Kidney (tissue), 13 donors: ENCODE measurements at regions not wholly inside any gene's neighbourhood (a gene's known extent, or its start where the extent isn't known, plus 50 kb on each side); places are given as distances from the start of the nearest gene placed in this dataset.

Experiments
- DNase-seq, 5 donors: peaks; one replicate each; pipeline ENCODE4 v3.0.0-alpha.2; 2013 to 2020
- FAIRE-seq: peaks from 2 replicates; lab custom pipeline; 2012; peaks lifted over from hg19 to GRCh38; lab: Jason Lieb, UNC
- H3K27ac ChIP-seq, 2 donors: one replicate each; pipeline ENCODE4 v1.7.0; 2013; ENCODE audit warnings: low read depth in 2 of 2, low read length in 2 of 2, inconsistent platforms in 1 of 2
- H3K27me3 ChIP-seq: one replicate; pipeline ENCODE4 v1.7.1; 2013; ENCODE audit warnings: low read length, inconsistent platforms; ENCODE audit not compliant: control insufficient read depth, insufficient read depth
- H3K36me3 ChIP-seq, 3 donors: one replicate each; pipeline versions ENCODE4 v1.7.0 to v1.7.1; 2013; ENCODE audit warnings: low read length in 3 of 3, control low read depth in 1 of 3, inconsistent platforms in 1 of 3; ENCODE audit not compliant: insufficient read depth in 3 of 3, control insufficient read depth in 2 of 3
- H3K4me1 ChIP-seq, 3 donors: one replicate each; pipeline versions ENCODE4 v1.7.0 to v1.7.1; 2013; ENCODE audit warnings: low read length in 3 of 3, inconsistent platforms in 1 of 3, low read depth in 1 of 3; ENCODE audit not compliant: control insufficient read depth in 2 of 3, insufficient read depth in 2 of 3
- H3K4me3 ChIP-seq, 3 donors: one replicate each; pipeline versions ENCODE4 v1.7.0 to v1.8.1; 2013; ENCODE audit warnings: low read length in 3 of 3, control low read depth in 1 of 3, inconsistent platforms in 1 of 3
- H3K9ac ChIP-seq, 3 donors: one replicate each; pipeline versions ENCODE4 v1.7.0 to v1.7.1; 2013; ENCODE audit warnings: low read length in 3 of 3, control low read depth in 1 of 3, inconsistent platforms in 1 of 3
- H3K9me3 ChIP-seq, 3 donors: one replicate each; pipeline versions ENCODE4 v1.7.0 to v1.7.1; 2013; ENCODE audit warnings: low read length in 3 of 3, control low read depth in 1 of 3, inconsistent platforms in 1 of 3; ENCODE audit not compliant: control insufficient read depth in 2 of 3, insufficient read depth in 1 of 3
- intact Hi-C: fragments of 100-400 bp; cut with DNase I; formaldehyde crosslinking; loops from one replicate; pipeline ENCODE4 v1.11.1; 2022
- TF ChIP-seq, protein P1 (sequence below): IDR thresholded peaks from 3 replicates; pipeline ENCODE4 v1.5.1; 2012; ENCODE audit warnings: mild to moderate bottlenecking, moderate library complexity, borderline replicate concordance; ENCODE audit not compliant: insufficient read depth; ENCODE audit errors: extremely low read depth
- donor health status: control.
- donor health status: control.
- donor health status: control.
- donor health status: control.
- donor health status: control.
- donor health status: DM: yes; HTN: yes; CAD: no.
- donor health status: Normal renal cell carcinoma (clear cell type).

DNA sequence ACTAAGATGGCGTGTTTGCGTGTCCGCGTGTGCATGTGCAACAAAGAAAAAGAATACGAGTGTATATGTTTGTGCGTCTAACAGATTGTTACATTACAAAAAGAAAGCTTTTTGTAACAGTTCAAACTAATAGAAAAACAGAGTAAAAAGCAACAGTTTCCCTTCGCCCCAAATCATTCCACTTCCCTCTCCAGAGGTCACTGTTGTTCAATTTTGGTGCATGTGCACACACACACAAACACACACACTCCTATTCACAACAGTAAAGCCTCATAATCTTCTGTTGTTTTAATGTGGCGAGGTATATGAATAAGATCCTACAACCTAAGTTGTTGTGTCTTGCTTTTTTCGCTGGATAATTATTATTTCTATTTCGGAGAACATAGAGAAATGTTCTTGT, 357.3 kb upstream of the SLC8A1 start:
- Histone ChIP-seq H3K4me3 (no peak overlapping the region), H3K9me3 (no peaks in the 10 kb centered on the region), H3K27ac (no peak overlapping the region), H3K4me1 (no peaks in the 10 kb centered on the region), H3K27me3 (no peaks in the 10 kb centered on the region), H3K9ac (no peak overlapping the region), H3K36me3 (no peaks in the 10 kb centered on the region)
- DNase-seq (no peak), FAIRE-seq (no peak)
- intact Hi-C loops: no loop called here
- TF ChIP-seq, protein P1, sequence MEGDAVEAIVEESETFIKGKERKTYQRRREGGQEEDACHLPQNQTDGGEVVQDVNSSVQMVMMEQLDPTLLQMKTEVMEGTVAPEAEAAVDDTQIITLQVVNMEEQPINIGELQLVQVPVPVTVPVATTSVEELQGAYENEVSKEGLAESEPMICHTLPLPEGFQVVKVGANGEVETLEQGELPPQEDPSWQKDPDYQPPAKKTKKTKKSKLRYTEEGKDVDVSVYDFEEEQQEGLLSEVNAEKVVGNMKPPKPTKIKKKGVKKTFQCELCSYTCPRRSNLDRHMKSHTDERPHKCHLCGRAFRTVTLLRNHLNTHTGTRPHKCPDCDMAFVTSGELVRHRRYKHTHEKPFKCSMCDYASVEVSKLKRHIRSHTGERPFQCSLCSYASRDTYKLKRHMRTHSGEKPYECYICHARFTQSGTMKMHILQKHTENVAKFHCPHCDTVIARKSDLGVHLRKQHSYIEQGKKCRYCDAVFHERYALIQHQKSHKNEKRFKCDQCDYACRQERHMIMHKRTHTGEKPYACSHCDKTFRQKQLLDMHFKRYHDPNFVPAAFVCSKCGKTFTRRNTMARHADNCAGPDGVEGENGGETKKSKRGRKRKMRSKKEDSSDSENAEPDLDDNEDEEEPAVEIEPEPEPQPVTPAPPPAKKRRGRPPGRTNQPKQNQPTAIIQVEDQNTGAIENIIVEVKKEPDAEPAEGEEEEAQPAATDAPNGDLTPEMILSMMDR: no peak

DNA sequence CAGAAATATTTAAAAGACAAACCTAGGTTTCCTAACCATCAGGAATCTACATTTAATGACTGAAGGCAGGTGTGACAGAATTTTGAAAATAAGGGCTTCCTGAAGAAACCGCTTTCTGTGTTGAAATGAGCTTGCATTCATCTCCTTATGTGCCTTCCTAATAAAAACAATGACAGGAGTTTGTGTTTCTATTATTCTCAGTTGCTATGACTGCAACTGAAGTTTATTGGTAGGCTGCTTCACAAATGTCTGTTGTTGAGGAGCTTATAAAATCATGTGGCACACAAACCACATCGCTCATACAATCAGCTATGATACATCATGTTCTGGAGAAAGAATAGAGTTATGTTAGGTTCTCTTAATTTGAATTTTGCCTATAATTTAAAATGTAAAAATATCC, 362.7 kb upstream of the SLC8A1 start:
- no peak for FAIRE-seq
- Histone ChIP-seq H3K9me3 (no peaks in the 10 kb centered on the region), H3K27me3 (no peaks in the 10 kb centered on the region), H3K4me1 (no peaks in the 10 kb centered on the region), H3K36me3 (no peaks in the 10 kb centered on the region), H3K4me3 (no peak overlapping the region), H3K9ac (no peak overlapping the region), H3K27ac (no peak overlapping the region)
- TF ChIP-seq, protein P1: no peak
- intact Hi-C loops: no loop called here
- DNase-seq: peak in 1 of 5 donors; percentile 28

DNA sequence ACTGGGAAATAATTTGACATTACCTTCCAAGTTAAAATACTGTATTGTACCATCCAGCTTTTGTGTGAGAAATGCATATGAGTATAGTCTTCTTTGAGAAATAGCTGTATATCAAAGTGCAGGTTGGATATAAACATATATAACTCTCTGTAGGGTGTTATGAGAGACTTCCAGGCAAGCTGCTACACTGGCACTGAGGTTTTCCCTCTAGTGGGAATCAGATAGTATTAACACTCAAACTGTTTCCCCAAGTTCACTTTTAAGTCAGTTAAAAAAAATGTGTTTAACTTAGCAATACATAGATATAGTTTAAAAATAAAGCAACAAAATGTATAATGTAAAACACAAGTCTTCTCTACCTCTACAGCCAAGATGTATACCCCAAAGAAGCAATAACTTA, 368.4 kb upstream of the SLC8A1 start:
- intact Hi-C loops: no loop called here
- TF ChIP-seq, protein P1: no peak
- FAIRE-seq (no peak), DNase-seq (no peak)
- H3K4me3 ChIP-seq: no peak overlapping the region
- no peaks in the 10 kb centered on the region for H3K9me3 ChIP-seq
- no peaks in the 10 kb centered on the region for H3K27me3 ChIP-seq
- no peaks in the 10 kb centered on the region for H3K4me1 ChIP-seq
- no peak overlapping the region for H3K9ac ChIP-seq
- no peak overlapping the region for H3K27ac ChIP-seq
- no peaks in the 10 kb centered on the region for H3K36me3 ChIP-seq

DNA sequence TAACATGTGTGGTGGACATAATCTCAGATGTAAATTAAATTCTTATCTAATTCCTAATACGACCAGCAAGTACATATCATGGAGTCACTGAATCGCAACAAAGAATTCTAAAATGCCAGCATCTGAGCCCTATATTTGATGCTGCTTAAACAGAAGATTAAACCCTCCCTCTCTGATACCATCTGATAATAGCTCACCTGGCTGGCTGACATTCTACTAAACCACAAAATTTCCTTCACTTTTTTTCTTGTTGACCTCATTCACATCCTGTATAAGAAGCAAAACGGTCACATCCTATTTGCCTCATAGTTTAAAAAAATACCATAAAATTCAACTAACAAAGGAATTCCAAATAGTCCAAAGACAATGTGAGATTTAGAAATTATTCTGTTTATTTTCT, 371.6 kb upstream of the SLC8A1 start:
- H3K27me3 ChIP-seq: no peaks in the 10 kb centered on the region
- TF ChIP-seq, protein P1: no peak
- H3K36me3 ChIP-seq: no peaks in the 10 kb centered on the region
- no peak overlapping the region for H3K4me3 ChIP-seq
- FAIRE-seq (no peak), DNase-seq (no peak)
- H3K9me3 ChIP-seq: no peaks in the 10 kb centered on the region
- no peaks in the 10 kb centered on the region for H3K4me1 ChIP-seq
- intact Hi-C loops: no loop called here
- no peak overlapping the region for H3K9ac ChIP-seq
- H3K27ac ChIP-seq: no peak overlapping the region
